Kidney tubule cell (primary cell): ENCODE measurements at regions not wholly inside any gene's neighbourhood (a gene's known extent, or its start where the extent isn't known, plus 50 kb on each side); places are given as distances from the start of the nearest gene placed in this dataset.

ENCODE experiments used
- DNase-seq: peaks from one replicate; pipeline ENCODE4 v3.0.0-alpha.2; 2018; ENCODE audit warnings: low spot score

DNA sequence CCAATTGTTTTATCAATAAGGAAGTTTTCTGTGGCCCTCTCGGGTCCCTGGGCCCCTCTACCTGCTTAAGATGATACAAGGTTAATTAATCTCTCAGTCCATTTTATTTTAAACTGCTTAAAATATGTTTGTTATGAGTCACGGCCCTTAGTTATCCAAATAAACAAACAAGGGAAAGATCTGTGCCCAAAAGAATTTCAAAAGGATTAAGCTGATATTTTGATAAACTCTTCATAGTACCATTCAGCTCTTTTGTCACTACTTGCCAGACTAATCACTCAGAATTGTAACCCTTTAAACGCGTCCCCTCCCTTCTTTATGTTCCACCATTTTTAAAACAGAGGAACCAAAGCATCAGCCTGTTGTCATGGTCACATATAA is 144.7 kb upstream of the STK17B start:
- DNase-seq: peak; percentile 10

DNA sequence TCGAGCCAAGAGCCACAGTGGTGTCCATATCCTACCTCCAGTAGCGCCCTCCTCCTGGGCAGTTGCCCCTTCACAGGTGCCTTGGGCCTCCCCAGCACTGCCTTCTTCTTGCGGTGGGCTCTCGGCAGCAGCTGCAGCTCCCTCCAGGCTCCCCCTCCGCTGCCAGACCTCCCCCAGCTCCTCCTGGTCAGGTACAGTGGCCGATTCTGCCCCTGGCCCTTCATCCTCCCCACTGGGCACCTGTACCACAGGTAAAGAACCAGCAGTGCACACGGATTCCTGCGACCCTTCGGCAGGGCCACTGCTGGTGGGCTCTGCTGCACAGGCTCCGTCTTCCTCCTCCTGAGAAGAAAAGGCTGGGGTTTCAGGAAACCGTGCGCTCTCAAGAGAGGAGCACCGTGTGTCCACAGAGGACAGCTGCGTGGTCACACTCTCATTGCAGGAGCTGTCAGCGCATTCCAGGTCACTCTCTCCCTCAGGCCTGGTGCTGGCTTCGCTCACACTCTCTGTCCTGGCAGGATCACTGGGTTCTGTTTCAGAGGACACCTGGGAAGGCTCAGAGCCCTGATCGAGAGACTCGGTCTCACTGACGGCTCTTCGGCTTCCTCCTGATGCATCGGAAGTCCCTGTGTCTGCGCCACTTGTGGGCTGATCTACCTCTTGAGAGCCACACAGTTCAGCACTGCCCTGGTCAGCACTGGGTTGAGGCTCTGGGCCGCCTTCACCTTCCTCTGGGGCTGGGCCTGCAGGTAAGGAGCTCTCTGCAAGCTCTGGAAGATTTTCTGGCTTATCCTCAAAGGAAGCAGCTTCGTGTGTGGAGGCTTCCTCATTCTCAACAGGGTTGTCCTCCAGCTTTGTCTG is 147.4 kb upstream of the STK17B start:
- no peak for DNase-seq

- DNase-seq: no peak
Observed at GRCh38 chr2:196322973-196323810, 151.8 kb upstream of the STK17B start.

- no peak for DNase-seq
Observed at GRCh38 chr2:196324211-196324610, 152.8 kb upstream of the STK17B start.

GRCh38 chr2:196328088-196328680 is 156.8 kb upstream of the STK17B start:
- DNase-seq: no peak

DNA sequence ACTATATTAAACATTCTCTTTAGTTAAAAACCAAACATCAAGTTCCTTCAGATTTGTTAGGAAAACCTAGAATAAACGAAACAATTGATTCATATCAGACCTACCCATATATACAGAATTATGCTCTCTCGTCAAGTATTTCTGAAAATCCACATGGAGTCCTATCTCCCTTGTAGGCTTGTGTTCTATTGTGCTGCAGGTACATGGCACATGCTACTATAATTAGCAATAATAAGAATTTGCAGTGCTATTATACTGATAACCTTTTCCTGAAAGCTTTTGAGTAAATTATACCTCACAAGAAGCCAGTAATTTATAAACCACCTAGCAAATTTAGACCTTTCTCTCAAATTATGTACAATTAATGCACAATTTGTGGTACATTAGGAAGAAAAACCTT is 158.6 kb upstream of the STK17B start:
- DNase-seq: no peak

DNA sequence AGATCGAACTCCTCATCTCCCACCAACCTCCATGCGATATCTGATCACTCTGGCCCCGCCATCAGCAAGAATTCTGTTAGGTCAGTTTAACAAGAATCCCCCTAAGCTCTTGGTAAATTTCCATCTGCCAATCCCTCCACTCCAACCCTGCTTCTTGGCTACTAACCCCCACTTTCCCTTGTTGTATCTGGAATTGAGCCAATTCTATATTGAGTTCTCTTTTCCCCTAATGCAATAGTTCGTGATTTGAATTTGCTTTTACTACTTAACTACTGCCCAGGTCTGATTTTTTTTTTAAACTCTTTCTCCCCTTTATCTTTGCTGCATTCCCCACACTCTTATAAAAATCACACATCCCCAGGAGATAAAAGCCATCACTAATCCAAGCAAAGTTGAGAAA is 159.3 kb upstream of the STK17B start:
- no peak for DNase-seq

GRCh38 chr2:196331143-196331542 is 159.8 kb upstream of the STK17B start:
- peak; percentile 41 for DNase-seq

GRCh38 chr2:196331851-196332250 is 160.5 kb upstream of the STK17B start:
- DNase-seq: no peak

- no peak for DNase-seq
Observed at GRCh38 chr2:196333397-196333796, 162.0 kb upstream of the STK17B start.

GRCh38 chr2:196334710-196335109 is 163.3 kb upstream of the STK17B start:
- DNase-seq: peak; percentile 3

DNA sequence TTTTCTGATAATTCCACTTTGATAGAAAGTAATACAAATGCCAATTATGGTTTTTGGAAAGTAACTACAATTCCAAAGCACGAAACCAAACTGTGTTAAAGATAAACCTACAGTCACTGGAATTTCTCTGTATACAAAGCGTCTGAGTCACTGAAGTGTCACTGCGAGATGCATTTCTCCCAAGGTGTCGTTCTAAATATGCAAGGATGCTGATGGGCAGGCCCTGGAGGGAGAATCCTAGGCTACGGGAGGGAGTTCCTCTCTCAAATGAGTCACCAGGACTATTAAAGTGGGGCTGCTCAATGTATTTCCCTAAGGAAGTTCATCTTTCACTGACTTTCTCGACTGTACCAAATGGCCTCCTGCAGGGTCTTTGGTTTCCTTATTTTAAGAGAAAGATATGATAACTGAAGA is 163.8 kb upstream of the STK17B start:
- DNase-seq: peak; percentile 81

- DNase-seq: peak; percentile 17
Observed at GRCh38 chr2:196336207-196336606, 164.8 kb upstream of the STK17B start.

DNA sequence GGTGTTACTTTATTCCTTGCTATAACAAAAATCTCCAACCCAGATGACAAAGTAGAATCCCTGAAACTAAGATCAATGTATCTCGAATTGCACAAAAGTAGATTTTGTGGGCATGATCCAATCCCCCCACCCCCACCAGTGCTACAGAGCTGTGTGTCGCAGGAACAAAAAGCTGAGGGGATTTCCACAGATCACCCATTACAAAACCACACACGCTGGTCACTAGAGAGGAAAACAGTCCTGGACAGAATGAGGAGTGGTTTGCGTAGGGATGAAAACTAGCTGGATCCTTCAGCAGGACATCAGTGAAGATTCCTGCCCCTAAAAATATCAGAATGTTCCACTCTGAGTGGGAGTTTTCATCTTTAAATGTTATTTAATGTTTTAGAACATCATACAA is 165.3 kb upstream of the STK17B start:
- peak; percentile 32 for DNase-seq

DNA sequence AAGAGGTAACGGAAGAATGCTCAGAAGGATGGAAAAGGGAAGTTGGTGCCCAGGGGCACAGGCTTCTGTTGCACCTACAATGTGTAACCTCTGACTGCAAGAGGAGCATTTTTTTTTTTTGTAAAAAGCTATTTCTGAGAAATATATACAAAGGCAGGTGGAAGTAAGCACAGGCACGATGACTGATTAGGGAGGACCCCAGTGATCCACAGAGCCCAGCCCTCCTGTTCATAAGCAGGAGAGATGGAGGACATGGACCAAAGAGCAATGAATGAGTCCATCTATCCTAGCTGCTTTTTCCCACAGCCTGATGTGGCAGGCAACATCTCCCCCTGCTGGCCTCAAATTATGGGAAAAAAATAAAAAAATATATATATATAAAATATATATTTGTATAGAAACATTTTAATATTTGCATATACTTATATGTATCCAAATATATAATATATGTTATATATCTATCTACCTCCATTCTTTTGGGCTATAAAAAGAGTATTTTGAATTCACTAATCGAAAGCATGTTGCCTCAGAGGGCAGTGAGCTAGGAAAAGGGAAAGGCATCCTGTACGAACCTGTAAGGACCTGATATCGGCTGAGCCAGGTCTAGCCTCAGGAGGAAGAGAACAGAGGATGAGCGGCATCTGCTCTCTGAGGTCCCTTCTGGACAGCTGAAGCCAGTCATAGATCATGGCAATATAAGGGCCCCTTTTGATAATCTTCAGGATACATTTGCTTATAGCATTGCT is 166.0 kb upstream of the STK17B start:
- peak; percentile 49 for DNase-seq

DNA sequence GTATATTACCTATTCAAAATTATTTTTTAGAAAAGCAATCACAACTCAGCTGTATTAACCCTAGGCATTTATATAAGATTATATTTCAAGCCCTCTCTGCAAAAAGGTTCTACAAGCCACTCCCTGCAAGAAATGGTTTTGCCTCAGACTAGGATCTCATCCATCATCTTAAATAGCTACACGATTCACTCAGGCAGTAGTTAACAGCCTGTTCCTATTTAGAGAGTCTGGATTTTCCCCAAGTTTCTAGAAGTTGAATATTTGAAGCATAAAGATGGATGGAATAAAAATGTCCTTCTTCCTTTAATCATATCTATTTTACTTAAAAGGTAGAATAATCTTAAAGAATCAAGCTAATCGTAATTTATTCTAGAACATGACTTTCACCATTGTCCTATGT is 167.1 kb upstream of the STK17B start:
- no peak for DNase-seq

DNA sequence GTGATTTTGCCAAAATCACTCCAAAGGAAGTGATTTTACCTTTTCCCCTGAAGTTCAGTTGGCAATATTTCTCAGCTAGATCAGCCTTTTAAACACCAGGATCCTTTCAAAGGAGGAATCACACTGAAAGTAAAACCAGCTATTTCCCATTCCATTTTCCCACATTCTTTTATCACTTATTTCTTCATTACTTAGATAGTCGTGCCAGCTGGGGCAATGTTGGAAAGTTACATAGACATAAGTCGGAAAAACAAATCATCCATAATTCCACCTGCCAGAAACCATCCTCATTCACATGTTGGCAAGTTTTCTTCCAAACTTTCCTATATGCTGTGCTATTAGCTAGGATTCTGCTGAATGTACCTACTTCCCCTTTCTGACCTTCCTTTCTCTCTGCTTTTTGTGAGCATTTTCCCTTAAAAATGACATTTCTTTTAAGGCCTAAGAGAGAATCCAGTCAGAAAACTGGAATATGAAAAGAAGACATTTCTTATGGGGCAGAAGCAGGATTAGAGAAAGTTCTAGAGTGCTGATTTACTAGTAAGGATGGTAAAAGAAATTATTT is 170.0 kb upstream of the STK17B start:
- DNase-seq: no peak

DNA sequence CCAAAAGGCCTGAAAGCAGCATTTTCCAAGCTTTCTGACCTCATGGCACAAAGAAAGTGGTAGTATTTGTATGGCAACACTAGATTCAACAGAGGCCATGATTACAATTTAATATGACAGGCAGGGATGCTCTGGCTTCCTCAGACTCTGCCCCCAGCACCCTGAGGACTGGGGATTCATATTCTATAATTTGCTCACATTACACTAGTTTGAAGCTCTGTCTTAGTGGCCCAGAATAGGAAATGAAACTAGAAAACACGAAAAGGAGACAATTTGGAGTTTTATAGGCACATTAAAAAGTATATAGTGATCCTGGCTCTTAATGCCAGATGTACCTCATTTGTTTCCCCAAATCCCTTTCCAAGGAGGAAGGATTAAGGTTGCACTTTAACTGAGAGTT is 173.0 kb upstream of the STK17B start:
- no peak for DNase-seq

GRCh38 chr2:196353717-196354116 is 182.3 kb upstream of the STK17B start:
- no peak for DNase-seq

DNA sequence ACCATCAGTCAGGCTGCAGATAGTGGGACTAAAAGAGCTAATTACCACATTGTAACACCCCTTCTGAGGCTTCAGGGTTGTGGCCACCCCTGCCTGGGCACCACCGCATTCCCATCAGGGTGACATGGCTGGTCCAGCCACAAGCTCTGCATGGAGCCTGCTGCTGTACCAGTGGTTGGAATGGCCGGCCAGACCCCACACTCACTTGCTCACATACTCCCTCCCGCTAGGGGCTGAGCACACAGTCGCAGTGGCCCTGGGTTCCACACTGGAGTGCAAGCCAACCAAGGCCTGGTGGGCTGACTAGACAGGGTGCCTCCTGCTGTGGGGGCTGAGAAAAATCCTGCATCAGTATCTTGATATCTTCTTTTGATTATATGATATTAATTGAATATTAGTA is 182.8 kb upstream of the STK17B start:
- no peak for DNase-seq

DNA sequence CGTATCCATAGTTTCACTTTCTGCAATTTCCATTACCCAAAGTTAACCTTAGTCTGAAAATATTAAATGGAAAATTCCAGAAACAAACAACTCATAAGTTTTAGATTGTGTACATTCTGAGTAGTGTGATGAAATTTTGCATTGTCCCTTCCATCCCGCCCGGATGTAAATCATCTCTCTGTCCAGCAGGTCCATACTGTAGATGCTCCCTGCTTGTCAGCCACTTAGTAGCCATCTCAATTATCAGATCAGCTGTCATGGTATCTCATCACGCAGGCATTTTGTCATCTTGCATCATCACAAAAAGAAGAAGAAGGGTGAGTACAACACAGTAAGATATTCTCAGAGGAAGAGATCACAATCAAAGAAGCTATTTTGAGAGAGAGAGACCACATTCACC is 185.0 kb upstream of the STK17B start:
- no peak for DNase-seq

GRCh38 chr2:196360650-196361049 is 189.3 kb upstream of the STK17B start:
- DNase-seq: no peak
